ENCODE measurements at regions not wholly inside any gene's neighbourhood (a gene's known extent, or its start where the extent isn't known, plus 50 kb on each side); places are given as distances from the start of the nearest gene placed in this dataset.

- TF ChIP-seq YY1 (IDR thresholded peaks at IDR 0.05; ENCODE audit: low read depth), result no peak
- TF ChIP-seq TEAD4 (IDR thresholded peaks at IDR 0.05), result no peak
- TF ChIP-seq TAF1 (IDR thresholded peaks at IDR 0.05; ENCODE audit: low read depth), result no peak
- TF ChIP-seq ZBTB7A (IDR thresholded peaks at IDR 0.05; ENCODE audit: low read depth), result no peak
- TF ChIP-seq, protein P1, sequence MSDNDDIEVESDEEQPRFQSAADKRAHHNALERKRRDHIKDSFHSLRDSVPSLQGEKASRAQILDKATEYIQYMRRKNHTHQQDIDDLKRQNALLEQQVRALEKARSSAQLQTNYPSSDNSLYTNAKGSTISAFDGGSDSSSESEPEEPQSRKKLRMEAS (IDR thresholded peaks at IDR 0.05), result no peak
- no peak for TF ChIP-seq CREB1 (IDR thresholded peaks at IDR 0.05; ENCODE audit: low read depth)
- TF ChIP-seq NFIC (IDR thresholded peaks at IDR 0.05), result no peak
- TF ChIP-seq RAD21 (IDR thresholded peaks at IDR 0.05; ENCODE audit: low read depth), result no peak
These were observed 155.4 kb downstream of the AACS start for GRCh38 chr12:125220404-125221273.

DNA sequence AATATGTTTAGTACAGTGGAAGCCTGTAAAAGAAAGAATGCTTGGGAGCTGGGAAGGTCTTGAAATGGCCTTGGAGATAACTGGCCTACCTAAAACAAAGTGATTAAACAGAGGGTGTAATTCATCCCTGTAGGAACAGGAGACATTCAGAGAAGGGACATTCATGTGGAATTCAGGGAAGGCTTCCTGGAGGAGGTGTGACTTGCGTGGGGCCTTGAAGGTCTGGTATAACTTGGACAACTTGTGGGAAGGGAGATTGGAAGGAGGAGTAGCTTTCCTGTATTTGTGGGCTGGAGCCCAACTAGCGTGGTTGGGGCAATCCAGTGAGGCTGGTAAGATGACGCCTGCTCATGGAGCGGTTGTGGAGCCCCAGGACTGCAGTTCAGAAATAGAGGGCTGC is 156.4 kb downstream of the AACS start:
- TF ChIP-seq FOXM1 (IDR thresholded peaks at IDR 0.05; ENCODE audit: borderline replicate concordance, low read depth) (no peak), REST (IDR thresholded peaks at IDR 0.05; ENCODE audit: low read depth) (no peak), TAF1 (IDR thresholded peaks at IDR 0.05; ENCODE audit: low read depth) (no peak), CEBPB (IDR thresholded peaks at IDR 0.05) (no peak), TCF12 (IDR thresholded peaks at IDR 0.05; ENCODE audit: low read depth) (no peak), YY1 (IDR thresholded peaks at IDR 0.05; ENCODE audit: low read depth) (no peak)
- TF ChIP-seq, protein P1 (IDR thresholded peaks at IDR 0.05), result no peak

GRCh38 chr12:125222876-125223275 is 157.6 kb downstream of the AACS start:
- TF ChIP-seq TCF12 (IDR thresholded peaks at IDR 0.05; ENCODE audit: low read depth) (no peak), REST (IDR thresholded peaks at IDR 0.05; ENCODE audit: low read depth) (no peak), EGR1 (IDR thresholded peaks at IDR 0.05) (no peak), USF1 (IDR thresholded peaks at IDR 0.05) (no peak), RAD21 (IDR thresholded peaks at IDR 0.05; ENCODE audit: low read depth) (no peak), NFIC (IDR thresholded peaks at IDR 0.05) (peak; percentile 43; the same call in 1 of the 2 replicates)

GRCh38 chr12:125225641-125226040 is 160.4 kb downstream of the AACS start:
- TF ChIP-seq CEBPB (IDR thresholded peaks at IDR 0.05) (no peak), TEAD4 (IDR thresholded peaks at IDR 0.05) (no peak), USF1 (IDR thresholded peaks at IDR 0.05) (peak; percentile 89), EGR1 (IDR thresholded peaks at IDR 0.05) (no peak), FOXM1 (IDR thresholded peaks at IDR 0.05; ENCODE audit: borderline replicate concordance, low read depth) (no peak)
- TF ChIP-seq, protein P1 (IDR thresholded peaks at IDR 0.05), result no peak

DNA sequence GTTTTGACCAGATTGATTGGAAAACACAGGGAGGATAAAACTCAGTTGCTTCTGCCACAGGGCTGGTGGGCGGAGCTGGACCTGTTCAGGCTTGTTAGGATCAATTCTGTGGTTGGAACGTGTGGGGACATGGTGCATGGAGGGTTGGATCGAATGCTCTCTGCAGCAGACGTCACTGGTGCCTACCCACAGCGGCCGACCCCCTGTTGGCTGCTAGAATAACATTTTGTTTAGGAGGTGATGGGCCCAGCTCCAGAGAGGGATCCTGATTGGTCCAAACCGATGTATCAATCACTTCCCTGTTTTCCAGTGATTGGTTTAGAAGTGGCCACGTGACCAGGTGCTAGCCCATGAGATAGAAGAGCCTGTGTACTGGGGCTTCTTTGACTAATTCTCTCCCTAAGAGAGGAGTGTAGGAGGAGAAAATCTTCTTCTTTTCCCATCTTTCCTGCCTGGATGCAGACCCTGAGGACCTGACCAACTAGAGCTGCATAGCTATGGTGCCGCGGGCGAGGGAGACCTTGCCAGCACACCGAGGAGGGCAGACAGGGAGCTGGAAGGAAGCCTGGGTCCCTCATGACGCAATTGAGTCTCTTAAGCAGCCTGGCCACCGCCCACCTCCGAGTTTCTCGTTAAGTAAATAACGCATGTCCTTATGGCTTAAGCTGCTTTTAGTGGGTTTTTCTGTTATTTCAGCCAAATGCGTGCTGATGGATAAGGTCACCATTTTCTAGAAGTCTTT is 163.5 kb downstream of the AACS start:
- TF ChIP-seq TEAD4 (IDR thresholded peaks at IDR 0.05) (no peak), USF1 (IDR thresholded peaks at IDR 0.05) (peak; percentile 69)
